HG02870 (cell line): ENCODE measurements at regions not wholly inside any gene's neighbourhood (a gene's known extent, or its start where the extent isn't known, plus 50 kb on each side); places are given as distances from the start of the nearest gene placed in this dataset.

Experiments
- ATAC-seq: cut with Tn5 transposase; IDR thresholded peaks from one replicate; pipeline ENCODE4 v1.9.1; 2021; ENCODE audit warnings: mild to moderate bottlenecking, moderate library complexity; ENCODE audit not compliant: unreplicated experiment

GRCh38 chr4:182014164-182014563, 229.0 kb upstream of the TENM3 start:
- ATAC-seq = no peak

- ATAC-seq = no peak
These were observed 228.2 kb upstream of the TENM3 start for GRCh38 chr4:182015014-182015413.

GRCh38 chr4:182015893-182016292, 227.3 kb upstream of the TENM3 start:
- ATAC-seq = no peak

- ATAC-seq = no peak
These were observed 226.2 kb upstream of the TENM3 start for GRCh38 chr4:182017038-182017437.

- peak; percentile 43 for ATAC-seq
These were observed 224.5 kb upstream of the TENM3 start for GRCh38 chr4:182018691-182019090.

- ATAC-seq = peak; percentile 86
These were observed 224.0 kb upstream of the TENM3 start for GRCh38 chr4:182019148-182019652.

- ATAC-seq = no peak
These were observed 220.3 kb upstream of the TENM3 start for GRCh38 chr4:182022909-182023308.

GRCh38 chr4:182023469-182023868, 219.7 kb upstream of the TENM3 start:
- ATAC-seq = no peak

- ATAC-seq = no peak
These were observed 200.3 kb upstream of the TENM3 start for GRCh38 chr4:182042945-182043344.

- no peak for ATAC-seq
These were observed 194.3 kb upstream of the TENM3 start for GRCh38 chr4:182048871-182049270.

GRCh38 chr4:182056866-182057265, 186.3 kb upstream of the TENM3 start:
- no peak for ATAC-seq

GRCh38 chr4:182062458-182062857, 180.7 kb upstream of the TENM3 start:
- no peak for ATAC-seq

- no peak for ATAC-seq
These were observed 180.3 kb upstream of the TENM3 start for GRCh38 chr4:182062936-182063335.

- ATAC-seq = no peak
These were observed 179.6 kb upstream of the TENM3 start for GRCh38 chr4:182063651-182064050.

GRCh38 chr4:182065255-182065654, 177.9 kb upstream of the TENM3 start:
- no peak for ATAC-seq

- ATAC-seq = no peak
These were observed 177.2 kb upstream of the TENM3 start for GRCh38 chr4:182066037-182066436.

GRCh38 chr4:182067828-182068227, 175.4 kb upstream of the TENM3 start:
- ATAC-seq = no peak

- no peak for ATAC-seq
These were observed 174.3 kb upstream of the TENM3 start for GRCh38 chr4:182068920-182069319.

GRCh38 chr4:182073278-182073677, 169.9 kb upstream of the TENM3 start:
- no peak for ATAC-seq

GRCh38 chr4:182074139-182074538, 169.1 kb upstream of the TENM3 start:
- ATAC-seq = no peak

- ATAC-seq = no peak
These were observed 168.4 kb upstream of the TENM3 start for GRCh38 chr4:182074810-182075209.

- no peak for ATAC-seq
These were observed 160.3 kb upstream of the TENM3 start for GRCh38 chr4:182082910-182083309.

- ATAC-seq = no peak
These were observed 159.4 kb upstream of the TENM3 start for GRCh38 chr4:182083671-182084410.
